Caco-2 (cell line): ENCODE measurements at regions not wholly inside any gene's neighbourhood (a gene's known extent, or its start where the extent isn't known, plus 50 kb on each side); places are given as distances from the start of the nearest gene placed in this dataset.

ENCODE experiments used
- BruUV-seq: library from RNA; stranded (reverse); fragments of 400-500 nt; replicated peaks from 2 replicates; lab custom pipeline; 2021; lab: Mats Ljungman, UMichigan
- CTCF ChIA-PET: fragments of 300-600 bp; sonication (Branson Sonifier 250); formaldehyde crosslinking; loops from one replicate; lab custom pipeline; 2022; ENCODE audit warnings: antibody characterized with exemption; lab: Charles Lee
- POLR2A ChIA-PET: fragments of 300-600 bp; sonication (Branson Sonifier 250); formaldehyde crosslinking; loops from one replicate; lab custom pipeline; 2022; ENCODE audit warnings: antibody characterized with exemption; lab: Charles Lee
- DNase-seq, 2 experiments: peaks; one replicate each; pipeline versions ENCODE4 v3.0.0 to v3.0.0-alpha.2; 2020 to 2022
- H3K27me3 ChIP-seq: replicated peaks from 2 replicates; pipeline ENCODE4 v1.6.0; 2011; ENCODE audit warnings: low read length; ENCODE audit not compliant: control insufficient read depth, insufficient read depth
- H3K36me3 ChIP-seq: 2 replicates; pipeline ENCODE4 v1.5.1; 2011; ENCODE audit warnings: low read length; ENCODE audit not compliant: control insufficient read depth, insufficient read depth
- H3K4me1 ChIP-seq: fragments of 250-450 bp; sonication (Bioruptor Pico); 2 replicates; pipeline ENCODE4 v1.5.1; 2020; ENCODE audit warnings: mild to moderate bottlenecking
- H3K4me3 ChIP-seq: 2 replicates; pipeline ENCODE4 v1.5.1; 2011; ENCODE audit warnings: low read depth, mild to moderate bottlenecking, control low read depth, low read length
- H3K9me3 ChIP-seq: fragments of 250-450 bp; sonication (Bioruptor Pico); 2 replicates; pipeline ENCODE4 v1.5.1; 2020; ENCODE audit warnings: mild to moderate bottlenecking, moderate library complexity
- H3K27ac Mint-ChIP-seq: one replicate; pipeline ENCODE4 v1.8.0; 2022; ENCODE audit warnings: mixed read lengths; ENCODE audit not compliant: unreplicated experiment
- H3K27me3 Mint-ChIP-seq: one replicate; pipeline ENCODE4 v1.8.0; 2022; ENCODE audit warnings: mixed read lengths; ENCODE audit not compliant: insufficient read depth, unreplicated experiment
- H3K36me3 Mint-ChIP-seq: one replicate; pipeline ENCODE4 v1.8.0; 2022; ENCODE audit warnings: mild to moderate bottlenecking, mixed read lengths; ENCODE audit not compliant: insufficient read depth, unreplicated experiment
- H3K4me1 Mint-ChIP-seq: one replicate; pipeline ENCODE4 v1.8.0; 2022; ENCODE audit warnings: low read depth, mixed read lengths; ENCODE audit not compliant: unreplicated experiment
- H3K4me3 Mint-ChIP-seq: one replicate; pipeline ENCODE4 v1.8.0; 2022; ENCODE audit warnings: mild to moderate bottlenecking, moderate library complexity, mixed read lengths; ENCODE audit not compliant: unreplicated experiment
- H3K9me3 Mint-ChIP-seq: one replicate; pipeline ENCODE4 v1.8.0; 2022; ENCODE audit warnings: mixed read lengths; ENCODE audit not compliant: unreplicated experiment
- CTCF ChIP-seq, 2 experiments: fragments of 200-600 bp in 1 of 2; IDR thresholded peaks; 1 replicate in 1 of 2; 2 replicates in 1 of 2; pipeline versions ENCODE4 v1.5.1 to v1.8.0; 2011 to 2022; ENCODE audit warnings: antibody characterized with exemption in 1 of 2, control low read depth in 1 of 2, inconsistent platforms in 1 of 2, low read depth in 1 of 2, low read length in 1 of 2, mild to moderate bottlenecking in 1 of 2, moderate library complexity in 1 of 2; ENCODE audit not compliant: insufficient read depth in 1 of 2, severe bottlenecking in 1 of 2, unreplicated experiment in 1 of 2
- intact Hi-C: fragments of 100-400 bp; cut with micrococcal nuclease; formaldehyde crosslinking; loops from one replicate; pipeline ENCODE4 v1.10.0; 2022; ENCODE audit not compliant: unreplicated experiment

DNA sequence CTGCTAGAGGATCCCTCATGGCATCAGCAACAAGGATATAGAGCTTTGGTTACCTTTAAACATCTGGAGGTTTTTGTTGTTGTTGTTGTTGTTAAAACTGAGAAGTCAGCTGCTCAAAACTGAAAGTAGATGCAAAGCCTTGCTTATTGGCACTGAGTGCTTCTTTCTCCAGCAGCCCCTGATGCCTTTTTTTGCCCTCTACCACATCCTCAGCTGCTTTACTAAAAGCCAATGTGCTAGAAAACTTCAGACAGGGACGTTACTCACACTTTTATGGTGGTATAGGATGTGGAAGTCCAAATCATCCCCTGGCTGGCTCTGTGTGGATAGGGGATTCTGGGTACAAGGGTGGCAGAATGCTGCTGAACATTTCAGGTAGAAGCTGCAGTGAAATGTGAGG is 78.3 kb upstream of the CHST9 start:
- H3K9me3 Mint-ChIP-seq = peaks cover 12% of the 10 kb centered on the region
- TF ChIP-seq CTCF (IDR thresholded peaks at IDR 0.05; ENCODE audit: insufficient read depth in 1 of 2, low read depth in 1 of 2, low read length in 1 of 2, severe bottlenecking in 1 of 2, unreplicated experiment in 1 of 2) = no peak
- no peaks in the 10 kb centered on the region for H3K27me3 Mint-ChIP-seq

DNA sequence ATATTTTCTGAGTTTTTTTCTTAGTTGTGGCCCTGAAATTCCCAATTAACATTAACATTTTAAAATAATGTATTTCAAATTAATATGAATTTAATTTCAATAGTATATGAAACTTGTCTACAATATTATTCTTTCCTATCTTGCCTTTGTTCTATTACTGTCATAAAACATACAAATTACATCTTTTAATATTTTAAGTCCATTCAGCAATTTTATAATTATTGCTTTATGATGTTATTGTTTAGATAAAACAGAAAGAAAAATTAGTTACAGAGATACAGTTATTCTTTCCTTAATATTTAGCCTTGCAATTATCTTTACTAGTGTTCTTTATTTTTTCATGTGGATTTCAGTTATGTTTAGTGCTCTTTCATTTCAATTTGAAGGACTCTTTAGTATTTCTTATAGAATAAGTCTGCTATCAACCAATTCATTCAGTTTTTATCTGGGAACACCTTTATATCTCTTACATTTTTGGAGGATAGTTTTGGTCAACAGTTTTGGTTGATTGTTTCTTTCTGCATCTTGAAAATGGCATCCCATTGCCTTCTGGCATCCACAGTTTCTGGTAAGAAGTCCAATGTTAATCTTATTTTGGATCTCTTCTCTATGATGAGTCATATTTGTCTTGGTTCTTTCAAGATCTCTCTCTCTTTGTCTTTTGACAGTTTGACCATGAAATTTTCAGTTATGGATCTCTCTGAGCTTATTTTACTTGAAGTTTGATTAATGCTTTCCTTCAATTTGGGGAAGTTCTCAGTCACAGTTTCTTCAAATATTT is 76.9 kb upstream of the CHST9 start:
- no peak overlapping the region for H3K4me3 Mint-ChIP-seq
- no peak for TF ChIP-seq CTCF (IDR thresholded peaks at IDR 0.05; ENCODE audit: insufficient read depth in 1 of 2, low read depth in 1 of 2, low read length in 1 of 2, severe bottlenecking in 1 of 2, unreplicated experiment in 1 of 2)
- no peak for DNase-seq
- Histone ChIP-seq H3K9me3 (no peaks in the 10 kb centered on the region), H3K4me3 (no peak overlapping the region), H3K4me1 (no peaks in the 10 kb centered on the region), H3K27me3 (no peaks in the 10 kb centered on the region), H3K36me3 (no peaks in the 10 kb centered on the region)
- H3K27ac Mint-ChIP-seq = no peak overlapping the region
- H3K36me3 Mint-ChIP-seq = no peaks in the 10 kb centered on the region
- no peaks in the 10 kb centered on the region for H3K27me3 Mint-ChIP-seq
- POLR2A ChIA-PET = no interaction called here
- CTCF ChIA-PET = no interaction called here
- no TSS peak for BruUV-seq
- intact Hi-C loops = no loop called here
- H3K4me1 Mint-ChIP-seq = no peaks in the 10 kb centered on the region
- peaks cover 12% of the 10 kb centered on the region for H3K9me3 Mint-ChIP-seq

More for the DNA sequence above, 78.3 kb upstream of the CHST9 start:
- H3K36me3 ChIP-seq = no peaks in the 10 kb centered on the region
- POLR2A ChIA-PET = no interaction called here
- H3K4me1 ChIP-seq = no peaks in the 10 kb centered on the region
- CTCF ChIA-PET = no interaction called here
- Mint-ChIP-seq H3K36me3 (no peaks in the 10 kb centered on the region), H3K4me1 (no peaks in the 10 kb centered on the region), H3K4me3 (no peak overlapping the region), H3K27ac (no peak overlapping the region)
- intact Hi-C loops = no loop called here
- H3K27me3 ChIP-seq = no peaks in the 10 kb centered on the region
- H3K9me3 ChIP-seq = no peaks in the 10 kb centered on the region
- DNase-seq = no peak
- no TSS peak for BruUV-seq
- H3K4me3 ChIP-seq = no peak overlapping the region

DNA sequence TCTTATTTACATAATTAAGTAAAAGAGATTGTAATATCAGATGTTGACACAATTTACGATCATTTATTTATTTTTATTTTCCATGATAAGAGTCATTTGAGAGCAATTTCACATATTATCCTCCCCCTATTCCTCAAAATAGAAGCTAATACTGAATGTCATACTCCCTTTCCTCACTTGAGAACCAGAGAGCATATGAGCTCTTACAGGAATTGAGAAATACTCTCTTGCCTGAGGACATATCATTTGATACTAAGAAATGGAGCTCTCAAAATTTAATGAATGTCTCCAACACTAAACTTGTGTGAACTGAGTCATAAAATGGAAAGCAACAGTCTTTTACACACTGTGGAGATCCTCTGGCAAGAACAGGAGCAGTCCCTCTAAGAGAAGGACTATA is 68.5 kb upstream of the CHST9 start:
- H3K4me3 ChIP-seq = no peak overlapping the region
- no peaks in the 10 kb centered on the region for H3K36me3 ChIP-seq
- Mint-ChIP-seq H3K4me1 (no peaks in the 10 kb centered on the region), H3K4me3 (no peak overlapping the region), H3K27ac (no peak overlapping the region), H3K36me3 (no peaks in the 10 kb centered on the region), H3K27me3 (peaks cover 4% of the 10 kb centered on the region), H3K9me3 (no peaks in the 10 kb centered on the region)
- no peak for TF ChIP-seq CTCF (IDR thresholded peaks at IDR 0.05; ENCODE audit: insufficient read depth in 1 of 2, low read depth in 1 of 2, low read length in 1 of 2, severe bottlenecking in 1 of 2, unreplicated experiment in 1 of 2)
- BruUV-seq = no TSS peak
- CTCF ChIA-PET = no interaction called here
- H3K9me3 ChIP-seq = no peaks in the 10 kb centered on the region
- no peaks in the 10 kb centered on the region for H3K4me1 ChIP-seq
- no peaks in the 10 kb centered on the region for H3K27me3 ChIP-seq
- intact Hi-C loops = no loop called here
- DNase-seq = no peak
- POLR2A ChIA-PET = no interaction called here
